Heart left ventricle (tissue), 16 donors: ENCODE measurements at regions not wholly inside any gene's neighbourhood (a gene's known extent, or its start where the extent isn't known, plus 50 kb on each side); places are given as distances from the start of the nearest gene placed in this dataset.

Experiments used
- ATAC-seq, 4 donors: fragments of 200-7000 bp; cut with Tn5 transposase; one replicate each; pipeline ENCODE4 v1.9.1; 2020 to 2022; ENCODE audit warnings: moderate library complexity in 4 of 4, mild to moderate bottlenecking in 3 of 4, moderate number of reproducible peaks in 1 of 4
- DNase-seq, 5 donors: peaks; one replicate each; pipeline ENCODE4 v3.0.0-alpha.2; 2020
- H3K27ac ChIP-seq, 12 donors: fragments of 200-600 bp; sonication (generic) in 4 of 12; one replicate each; pipeline versions ENCODE4 v1.5.0 to v1.8.0; 2016 to 2022; ENCODE audit warnings: mild to moderate bottlenecking in 2 of 12
- H3K27me3 ChIP-seq, 9 donors: fragments of 200-600 bp; sonication (generic) in 2 of 9; one replicate each; pipeline versions ENCODE4 v1.5.1 to v1.8.0; 2016 to 2022; ENCODE audit warnings: mild to moderate bottlenecking in 3 of 9
- H3K36me3 ChIP-seq, 9 donors: fragments of 200-600 bp; sonication (generic) in 2 of 9; one replicate each; pipeline versions ENCODE4 v1.5.0 to v1.8.0; 2018 to 2022; ENCODE audit warnings: mild to moderate bottlenecking in 2 of 9
- H3K4me1 ChIP-seq, 12 donors: fragments of 200-600 bp; sonication (generic) in 4 of 12; one replicate each; pipeline versions ENCODE4 v1.5.0 to v1.8.0; 2016 to 2022; ENCODE audit warnings: mild to moderate bottlenecking in 3 of 12
- H3K4me3 ChIP-seq, 12 donors: fragments of 200-600 bp; sonication (generic) in 4 of 12; one replicate each; pipeline versions ENCODE4 v1.5.0 to v1.8.0; 2017 to 2022; ENCODE audit warnings: mild to moderate bottlenecking in 9 of 12, moderate library complexity in 4 of 12
- H3K9me3 ChIP-seq, 12 donors: fragments of 200-600 bp; sonication (generic) in 4 of 12; one replicate each; pipeline versions ENCODE4 v1.5.0 to v1.8.0; 2016 to 2022; ENCODE audit warnings: mild to moderate bottlenecking in 1 of 12
- POLR2A ChIP-seq, 2 donors: fragments of 450-650 bp; IDR thresholded peaks; one replicate each; pipeline ENCODE4 v1.6.1; 2017; ENCODE audit warnings: antibody characterized with exemption in 2 of 2, mild to moderate bottlenecking in 2 of 2, moderate library complexity in 2 of 2
- WGBS, 4 donors: extraction: QIAGEN DNeasy Blood & Tissue Kit in 2 of 4; methylation state at CpG; one replicate each; pipeline versions ENCODE4 v1.1.5 to v1.1.7; 2013 to 2018; 5-methylcytosine and 5-hydroxymethylcytosine counted together
- intact Hi-C, 10 donors: fragments of 100-400 bp; cut with DNase I; formaldehyde crosslinking; loops; one replicate each; pipeline versions ENCODE4 v1.11.1 to v1.14.2; 2022
- TF ChIP-seq, protein P1 (sequence below), 12 donors: fragments of 200-600 bp; sonication (generic) in 4 of 12; IDR thresholded peaks; one replicate each; pipeline versions ENCODE4 v1.5.0 to v1.8.0; 2018 to 2022; ENCODE audit warnings: antibody characterized with exemption in 12 of 12, mild to moderate bottlenecking in 5 of 12
- donor health status: ischemic (EF 13 %, LVEDD 7.1; RV severe dilation, severe dysfunction).
- donor health status: healthy with polysubstance abuse.
- donor health status: DM: no; HTN: yes; CAD: no.
- donor health status: DM: no; HTN: no; CAD: no.
- donor health status: ischemic (EF 25% LVEDD 6.9; RV normal size, moderate dysfunction).
- donor health status: ischemic (EF 25% LVEDD 5.7; RV mildly dilated, moderate dysfunction).
- donor health status: healthy.
- donor health status: DM: yes; HTN: yes; CAD: no.
- donor health status: ischemic (EF 35%, LVEDD 5.7; RV mildly dilated, moderate dysfunction).
- donor health status: nonischemic (EF 11% LVEDD 7.7; RV severe dilation, severe dysfunction).
- donor health status: DM: yes; HTN: yes; CAD: no.
- donor health status: PGD.
- donor health status: ischemic (EF 29% LVEDD 5.4; RV normal size, mild dysfunction).
- donor health status: nonischemic (EF 23%, LVEDD 6.1; RV moderate dilation, normal function).

DNA sequence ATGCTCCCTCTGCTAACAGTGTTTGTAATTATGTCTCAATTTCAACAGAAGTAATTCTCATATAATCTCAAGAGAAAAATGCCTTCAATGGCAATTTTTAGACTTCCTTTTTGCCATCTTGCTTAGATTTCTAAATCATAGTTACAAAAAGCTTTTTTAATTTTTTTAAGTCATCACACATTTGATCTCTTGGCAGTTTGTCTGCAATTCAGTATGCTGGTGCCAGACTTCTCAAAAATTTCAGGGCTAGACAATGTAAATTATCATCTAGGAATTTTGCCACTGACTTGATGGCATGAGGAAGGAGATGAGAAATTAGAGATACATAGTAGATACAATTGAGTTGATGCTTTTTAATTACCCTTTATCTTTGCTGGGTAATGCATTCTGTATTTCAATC, 1176.7 kb upstream of the CNTN5 start:
- Histone ChIP-seq H3K27ac (no peak overlapping the region), H3K9me3 (peaks cover 0 to 20% (median 0%) of the 10 kb centered on the region in 12 donors), H3K4me1 (no peaks in the 10 kb centered on the region), H3K27me3 (no peaks in the 10 kb centered on the region), H3K4me3 (no peak overlapping the region), H3K36me3 (no peaks in the 10 kb centered on the region)
- DNase-seq (no peak), ATAC-seq (no peak)
- TF ChIP-seq, protein P1, sequence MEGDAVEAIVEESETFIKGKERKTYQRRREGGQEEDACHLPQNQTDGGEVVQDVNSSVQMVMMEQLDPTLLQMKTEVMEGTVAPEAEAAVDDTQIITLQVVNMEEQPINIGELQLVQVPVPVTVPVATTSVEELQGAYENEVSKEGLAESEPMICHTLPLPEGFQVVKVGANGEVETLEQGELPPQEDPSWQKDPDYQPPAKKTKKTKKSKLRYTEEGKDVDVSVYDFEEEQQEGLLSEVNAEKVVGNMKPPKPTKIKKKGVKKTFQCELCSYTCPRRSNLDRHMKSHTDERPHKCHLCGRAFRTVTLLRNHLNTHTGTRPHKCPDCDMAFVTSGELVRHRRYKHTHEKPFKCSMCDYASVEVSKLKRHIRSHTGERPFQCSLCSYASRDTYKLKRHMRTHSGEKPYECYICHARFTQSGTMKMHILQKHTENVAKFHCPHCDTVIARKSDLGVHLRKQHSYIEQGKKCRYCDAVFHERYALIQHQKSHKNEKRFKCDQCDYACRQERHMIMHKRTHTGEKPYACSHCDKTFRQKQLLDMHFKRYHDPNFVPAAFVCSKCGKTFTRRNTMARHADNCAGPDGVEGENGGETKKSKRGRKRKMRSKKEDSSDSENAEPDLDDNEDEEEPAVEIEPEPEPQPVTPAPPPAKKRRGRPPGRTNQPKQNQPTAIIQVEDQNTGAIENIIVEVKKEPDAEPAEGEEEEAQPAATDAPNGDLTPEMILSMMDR (IDR thresholded peaks at IDR 0.05) = no peak
- TF ChIP-seq POLR2A (IDR thresholded peaks at IDR 0.05) = no peak
- intact Hi-C loops = no loop called here

DNA sequence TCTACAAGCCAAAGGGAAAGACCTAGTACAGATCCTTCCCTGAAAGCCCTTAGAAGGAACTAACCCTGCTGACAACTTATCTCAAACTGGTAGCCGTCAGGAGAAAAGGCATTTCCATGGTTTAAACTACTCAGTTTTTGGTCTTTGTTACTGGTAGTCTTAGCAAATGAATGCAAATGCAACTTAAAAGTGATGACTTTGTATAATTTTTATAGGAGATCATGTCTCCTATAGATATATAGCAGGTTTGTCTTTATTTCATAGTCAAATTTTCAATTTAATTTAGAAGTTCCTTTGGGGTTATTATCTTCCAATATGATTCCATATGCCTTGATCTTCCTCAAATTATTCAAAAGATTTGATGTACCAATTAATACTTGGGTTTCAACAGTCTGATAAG, 1173.0 kb upstream of the CNTN5 start:
- DNase-seq (no peak), ATAC-seq (no peak)
- TF ChIP-seq, protein P1 (IDR thresholded peaks at IDR 0.05) = no peak
- TF ChIP-seq POLR2A (IDR thresholded peaks at IDR 0.05) = no peak
- Histone ChIP-seq H3K27ac (no peak overlapping the region), H3K9me3 (no peaks in the 10 kb centered on the region), H3K4me3 (no peak overlapping the region), H3K4me1 (no peaks in the 10 kb centered on the region), H3K36me3 (no peaks in the 10 kb centered on the region), H3K27me3 (no peaks in the 10 kb centered on the region)
- WGBS, 4 donors = 75 to 100% (median 84%) methylated on average over 1 of the region's 1 CpG
- intact Hi-C loops = no loop called here

DNA sequence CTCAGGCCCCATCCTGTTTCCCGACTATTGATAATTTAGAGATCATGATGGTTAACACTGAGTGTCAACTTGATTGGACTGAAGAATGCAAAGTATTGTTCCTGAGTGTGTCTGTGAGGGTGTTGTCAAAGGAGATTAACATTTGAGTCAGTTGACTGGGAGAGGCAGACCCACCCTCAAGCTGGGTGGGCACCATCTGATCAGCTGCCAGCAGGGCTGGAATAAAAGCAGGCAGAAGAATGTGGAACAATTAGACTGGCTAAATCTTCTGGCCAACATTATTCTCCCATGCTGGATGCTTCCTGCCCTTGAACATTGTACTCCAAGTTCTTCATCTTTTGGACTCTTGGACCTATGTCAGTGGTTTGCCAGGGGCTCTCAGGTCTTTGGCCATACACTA, 1170.0 kb upstream of the CNTN5 start:
- TF ChIP-seq, protein P1 (IDR thresholded peaks at IDR 0.05) = no peak
- no peak for TF ChIP-seq POLR2A (IDR thresholded peaks at IDR 0.05)
- ATAC-seq (no peak), DNase-seq (peak in 1 of 5 donors; percentile 5)
- WGBS, 4 donors = 72 to 78% (median 73%) methylated on average over 1 of the region's 1 CpG
- Histone ChIP-seq H3K27ac (no peak overlapping the region), H3K4me3 (no peak overlapping the region), H3K27me3 (no peaks in the 10 kb centered on the region), H3K36me3 (no peaks in the 10 kb centered on the region), H3K4me1 (no peaks in the 10 kb centered on the region), H3K9me3 (no peaks in the 10 kb centered on the region)
- intact Hi-C loops = no loop called here

DNA sequence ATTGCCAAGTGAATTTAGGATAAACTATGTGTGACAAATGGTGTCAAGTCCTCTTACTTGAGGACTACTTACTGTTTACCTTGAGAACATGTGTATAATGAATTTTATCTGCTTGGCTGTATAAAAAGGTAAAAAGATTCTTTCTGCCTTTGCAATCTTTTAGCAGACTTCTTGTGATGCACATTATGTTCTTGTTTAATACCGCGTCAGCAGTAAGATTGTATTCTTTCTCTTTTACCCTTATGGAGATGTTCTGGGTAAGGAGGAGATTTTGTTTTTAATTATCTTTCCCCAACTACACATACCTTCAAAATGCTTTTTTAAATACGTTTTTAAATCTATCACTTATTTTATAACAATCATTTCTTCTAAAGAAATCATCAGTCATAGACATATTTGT, 1166.4 kb upstream of the CNTN5 start:
- intact Hi-C loops = no loop called here
- ATAC-seq (no peak), DNase-seq (no peak)
- Histone ChIP-seq H3K4me3 (no peak overlapping the region), H3K36me3 (no peaks in the 10 kb centered on the region), H3K4me1 (no peaks in the 10 kb centered on the region), H3K27ac (no peak overlapping the region), H3K9me3 (peaks cover 0 to 4% (median 0%) of the 10 kb centered on the region in 12 donors), H3K27me3 (no peaks in the 10 kb centered on the region)
- 48 to 82% (median 75%) methylated on average over 3 of the region's 3 CpGs for WGBS, 4 donors
- no peak for TF ChIP-seq POLR2A (IDR thresholded peaks at IDR 0.05)
- TF ChIP-seq, protein P1 (IDR thresholded peaks at IDR 0.05) = no peak
